ENCODE measurements at regions not wholly inside any gene's neighbourhood (a gene's known extent, or its start where the extent isn't known, plus 50 kb on each side); places are given as distances from the start of the nearest gene placed in this dataset.

DNA sequence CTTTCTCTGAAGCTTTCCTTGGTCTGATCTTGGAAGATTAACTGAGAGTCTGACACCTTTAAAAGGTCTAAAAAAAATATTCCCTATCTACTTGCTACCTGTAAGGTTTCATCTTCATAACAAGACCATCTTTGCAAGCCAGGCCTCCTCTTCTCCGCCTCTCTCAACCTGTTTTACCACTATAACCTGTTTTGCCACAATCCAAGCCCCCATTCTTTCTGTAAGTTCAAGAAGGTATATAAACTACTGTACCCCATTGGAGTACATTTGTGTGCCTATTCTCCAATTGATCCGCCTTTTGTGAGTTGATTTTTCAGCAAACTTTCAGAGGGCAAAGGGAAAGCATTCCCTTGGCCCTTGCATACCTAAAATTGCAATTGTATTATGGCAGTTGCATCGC, 319.3 kb upstream of the NECTIN3 start:
- no peak for TF ChIP-seq CTCF (IDR thresholded peaks at IDR 0.05)
- TF ChIP-seq POLR2A (IDR thresholded peaks at IDR 0.05), result no peak

Measured in uterus (tissue), 2 donors.